Trophoblast cell (in vitro differentiated cells and primary cell): ENCODE measurements at regions not wholly inside any gene's neighbourhood (a gene's known extent, or its start where the extent isn't known, plus 50 kb on each side); places are given as distances from the start of the nearest gene placed in this dataset.

Experiments used
- DNase-seq, 2 donors: peaks; one replicate each; pipeline ENCODE4 v3.0.0-alpha.2; 2016
- H2AFZ ChIP-seq: 2 replicates; pipeline ENCODE4 v1.6.1; 2013; ENCODE audit warnings: low read length, moderate library complexity, mild to moderate bottlenecking; ENCODE audit not compliant: insufficient read depth, poor library complexity
- H2AK5ac ChIP-seq: 2 replicates; pipeline ENCODE4 v1.6.1; 2013; ENCODE audit warnings: mild to moderate bottlenecking, low read length
- H2BK120ac ChIP-seq: 2 replicates; pipeline ENCODE4 v1.6.1; 2013; ENCODE audit warnings: low read length, mild to moderate bottlenecking, moderate library complexity; ENCODE audit not compliant: insufficient read depth, poor library complexity
- H2BK12ac ChIP-seq: 2 replicates; pipeline ENCODE4 v1.6.1; 2013; ENCODE audit warnings: mild to moderate bottlenecking, low read length, moderate library complexity
- H2BK5ac ChIP-seq: 2 replicates; pipeline ENCODE4 v1.6.1; 2013; ENCODE audit warnings: low read length, low read depth, moderate library complexity, mild to moderate bottlenecking; ENCODE audit not compliant: poor library complexity
- H3K14ac ChIP-seq: 2 replicates; pipeline ENCODE4 v1.6.1; 2013; ENCODE audit warnings: mild to moderate bottlenecking, low read length
- H3K18ac ChIP-seq: 2 replicates; pipeline ENCODE4 v1.6.1; 2013; ENCODE audit warnings: mild to moderate bottlenecking, low read length
- H3K23ac ChIP-seq: 2 replicates; pipeline ENCODE4 v1.6.1; 2013; ENCODE audit warnings: low read length
- H3K27ac ChIP-seq: 2 replicates; pipeline ENCODE4 v1.5.1; 2013; ENCODE audit warnings: low read depth, mild to moderate bottlenecking, inconsistent platforms, low read length, moderate library complexity
- H3K27me3 ChIP-seq: 2 replicates; pipeline ENCODE4 v1.6.1; 2013; ENCODE audit warnings: inconsistent platforms, mild to moderate bottlenecking, low read length, moderate library complexity; ENCODE audit not compliant: insufficient read depth
- H3K36me3 ChIP-seq, 2 experiments: 1 replicate in 1 of 2; 2 replicates in 1 of 2; pipeline ENCODE4 v1.6.1; 2013; ENCODE audit warnings: low read length in 2 of 2, mild to moderate bottlenecking in 2 of 2, moderate library complexity in 1 of 2; ENCODE audit not compliant: insufficient read depth in 2 of 2, control insufficient read depth in 1 of 2
- H3K4ac ChIP-seq: 2 replicates; pipeline ENCODE4 v1.6.1; 2013; ENCODE audit warnings: low read depth, mild to moderate bottlenecking, low read length, moderate library complexity
- H3K4me1 ChIP-seq, 2 experiments: 1 replicate in 1 of 2; 2 replicates in 1 of 2; pipeline ENCODE4 v1.6.1; 2013; ENCODE audit warnings: low read length in 2 of 2, mild to moderate bottlenecking in 2 of 2, moderate library complexity in 1 of 2; ENCODE audit not compliant: insufficient read depth in 2 of 2, control insufficient read depth in 1 of 2
- H3K4me2 ChIP-seq: 2 replicates; pipeline ENCODE4 v1.6.1; 2013; ENCODE audit warnings: inconsistent platforms, mild to moderate bottlenecking, low read length, moderate library complexity
- H3K4me3 ChIP-seq: 2 replicates; pipeline ENCODE4 v1.5.1; 2013; ENCODE audit warnings: mild to moderate bottlenecking, low read depth, low read length, inconsistent platforms
- H3K79me1 ChIP-seq: one replicate; pipeline ENCODE4 v1.6.1; 2013; ENCODE audit warnings: low read length
- H3K79me2 ChIP-seq: 2 replicates; pipeline ENCODE4 v1.6.1; 2013; ENCODE audit warnings: low read length, mild to moderate bottlenecking; ENCODE audit not compliant: control insufficient read depth, insufficient read depth, poor library complexity
- H3K9ac ChIP-seq: 2 replicates; pipeline ENCODE4 v1.6.1; 2013; ENCODE audit warnings: mild to moderate bottlenecking, low read length
- H3K9me3 ChIP-seq: 2 replicates; pipeline ENCODE4 v1.6.1; 2013; ENCODE audit warnings: low read depth, mild to moderate bottlenecking, control low read depth, inconsistent platforms, low read length; ENCODE audit not compliant: insufficient read depth
- H4K12ac ChIP-seq: 2 replicates; pipeline ENCODE4 v1.6.1; 2013; ENCODE audit warnings: low read depth, mild to moderate bottlenecking, low read length, moderate library complexity
- H4K8ac ChIP-seq: 2 replicates; pipeline ENCODE4 v1.6.1; 2013; ENCODE audit warnings: low read depth, mild to moderate bottlenecking, low read length, moderate library complexity
- H4K91ac ChIP-seq: one replicate; pipeline ENCODE4 v1.6.1; 2013; ENCODE audit warnings: low read depth, mild to moderate bottlenecking, low read length, moderate library complexity
- WGBS: extraction: QIAGEN DNeasy Blood & Tissue Kit; methylation state at CpG from one replicate; pipeline ENCODE4 v1.1.7; 2013; ENCODE audit warnings: missing lambda C conversion rate; ENCODE audit not compliant: insufficient read length, insufficient coverage; ENCODE audit errors: extremely low coverage; 5-methylcytosine and 5-hydroxymethylcytosine counted together

DNA sequence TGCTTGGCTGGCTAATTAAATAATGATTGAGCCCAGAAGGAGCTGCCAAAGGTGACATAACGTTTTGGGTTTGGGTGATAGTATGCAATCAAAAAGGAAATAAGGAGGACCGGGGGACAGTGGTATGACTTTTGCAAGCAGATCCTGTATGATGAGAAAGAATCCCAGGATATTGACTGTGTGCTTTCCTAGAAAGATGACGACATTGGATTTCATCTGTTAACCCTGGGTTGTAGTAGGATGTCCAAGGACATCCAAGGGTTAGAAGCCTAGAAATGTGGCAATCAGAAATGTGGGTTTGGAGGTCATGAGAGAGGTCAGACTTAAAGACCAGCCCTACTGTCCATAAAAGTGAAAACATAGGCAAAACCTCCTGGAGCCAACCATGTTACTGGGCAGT is 50.3 kb upstream of the HMHB1 start:
- Histone ChIP-seq H3K79me2 (no peaks in the 10 kb centered on the region), H2AFZ (no peak overlapping the region), H4K91ac (no peak overlapping the region), H4K12ac (no peak overlapping the region), H3K4me3 (no peak overlapping the region), H2BK120ac (no peak overlapping the region), H3K23ac (no peak overlapping the region), H3K4me1 (no peaks in the 10 kb centered on the region), H3K9ac (no peak overlapping the region), H2BK5ac (no peak overlapping the region), H3K36me3 (no peaks in the 10 kb centered on the region), H3K9me3 (no peaks in the 10 kb centered on the region), H3K4ac (no peak overlapping the region), H3K79me1 (no peaks in the 10 kb centered on the region), H2BK12ac (no peak overlapping the region), H2AK5ac (no peak overlapping the region), H3K4me2 (no peak overlapping the region), H3K18ac (no peak overlapping the region), H3K27ac (no peak overlapping the region), H4K8ac (no peak overlapping the region), H3K27me3 (no peaks in the 10 kb centered on the region), H3K14ac (no peak overlapping the region)
- DNase-seq, result no peak
- WGBS, result no CpG with 5 or more reads among the region's 3 CpGs

DNA sequence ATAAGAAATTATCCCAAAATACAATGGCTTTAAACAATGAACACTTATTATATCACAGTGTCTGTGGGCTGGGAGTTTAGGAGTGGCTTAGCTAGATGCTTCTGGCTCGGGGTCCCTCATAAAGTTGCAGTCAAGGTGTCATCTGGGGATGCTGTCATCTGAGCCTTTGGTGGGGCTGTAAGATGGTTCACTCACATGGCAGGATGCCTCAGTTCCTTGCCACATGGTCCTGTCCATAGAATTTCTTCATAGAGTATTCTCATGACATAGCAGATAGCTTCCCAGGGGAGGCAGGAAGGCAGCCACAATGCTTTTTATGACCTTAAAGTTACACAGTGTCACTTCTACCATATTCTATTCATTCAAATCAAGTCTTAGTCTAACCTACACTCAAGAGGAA is 51.2 kb upstream of the HMHB1 start:
- Histone ChIP-seq H3K4me2 (no peak overlapping the region), H3K79me1 (no peaks in the 10 kb centered on the region), H3K23ac (no peak overlapping the region), H4K8ac (no peak overlapping the region), H3K18ac (no peak overlapping the region), H3K27ac (no peak overlapping the region), H3K4me1 (no peaks in the 10 kb centered on the region), H3K4me3 (no peak overlapping the region), H3K79me2 (no peaks in the 10 kb centered on the region), H3K27me3 (no peaks in the 10 kb centered on the region), H3K14ac (no peak overlapping the region), H4K91ac (no peak overlapping the region), H3K9me3 (no peaks in the 10 kb centered on the region), H2BK120ac (no peak overlapping the region), H2AK5ac (no peak overlapping the region), H2BK5ac (no peak overlapping the region), H2AFZ (no peak overlapping the region), H4K12ac (no peak overlapping the region), H2BK12ac (no peak overlapping the region), H3K4ac (no peak overlapping the region), H3K9ac (no peak overlapping the region), H3K36me3 (no peaks in the 10 kb centered on the region)
- DNase-seq, result no peak
- WGBS, result no CpG with 5 or more reads among the region's 1 CpG

DNA sequence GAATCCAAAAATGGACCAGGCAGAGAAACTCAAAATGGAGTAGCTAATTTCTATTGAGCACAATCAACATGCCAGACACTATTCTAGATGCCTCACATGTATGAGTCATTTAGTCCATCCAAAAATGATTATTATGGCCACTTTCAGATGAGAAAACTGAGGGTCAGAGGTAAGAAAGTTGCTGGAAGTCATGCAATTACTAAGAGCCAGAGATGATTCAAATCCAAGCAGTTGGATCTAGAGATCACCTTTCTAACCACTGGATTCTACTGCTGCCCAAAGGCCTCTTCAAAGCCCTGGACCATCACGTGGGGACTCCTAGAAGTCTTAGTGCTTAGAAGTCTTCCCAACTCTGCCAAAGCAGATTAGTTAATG is 51.8 kb upstream of the HMHB1 start:
- Histone ChIP-seq H2BK12ac (no peak overlapping the region), H2AK5ac (no peak overlapping the region), H3K27me3 (no peaks in the 10 kb centered on the region), H3K4me3 (no peak overlapping the region), H3K79me1 (no peaks in the 10 kb centered on the region), H3K23ac (no peak overlapping the region), H2BK120ac (no peak overlapping the region), H3K79me2 (no peaks in the 10 kb centered on the region), H3K4ac (no peak overlapping the region), H3K36me3 (no peaks in the 10 kb centered on the region), H3K9me3 (no peaks in the 10 kb centered on the region), H3K9ac (no peak overlapping the region), H3K4me1 (no peaks in the 10 kb centered on the region), H4K91ac (no peak overlapping the region), H3K14ac (no peak overlapping the region), H2BK5ac (no peak overlapping the region), H3K4me2 (no peak overlapping the region), H2AFZ (no peak overlapping the region), H3K18ac (no peak overlapping the region), H4K12ac (no peak overlapping the region), H3K27ac (no peak overlapping the region), H4K8ac (no peak overlapping the region)
- DNase-seq, result no peak
- no CpG with 5 or more reads among the region's 1 CpG for WGBS

DNA sequence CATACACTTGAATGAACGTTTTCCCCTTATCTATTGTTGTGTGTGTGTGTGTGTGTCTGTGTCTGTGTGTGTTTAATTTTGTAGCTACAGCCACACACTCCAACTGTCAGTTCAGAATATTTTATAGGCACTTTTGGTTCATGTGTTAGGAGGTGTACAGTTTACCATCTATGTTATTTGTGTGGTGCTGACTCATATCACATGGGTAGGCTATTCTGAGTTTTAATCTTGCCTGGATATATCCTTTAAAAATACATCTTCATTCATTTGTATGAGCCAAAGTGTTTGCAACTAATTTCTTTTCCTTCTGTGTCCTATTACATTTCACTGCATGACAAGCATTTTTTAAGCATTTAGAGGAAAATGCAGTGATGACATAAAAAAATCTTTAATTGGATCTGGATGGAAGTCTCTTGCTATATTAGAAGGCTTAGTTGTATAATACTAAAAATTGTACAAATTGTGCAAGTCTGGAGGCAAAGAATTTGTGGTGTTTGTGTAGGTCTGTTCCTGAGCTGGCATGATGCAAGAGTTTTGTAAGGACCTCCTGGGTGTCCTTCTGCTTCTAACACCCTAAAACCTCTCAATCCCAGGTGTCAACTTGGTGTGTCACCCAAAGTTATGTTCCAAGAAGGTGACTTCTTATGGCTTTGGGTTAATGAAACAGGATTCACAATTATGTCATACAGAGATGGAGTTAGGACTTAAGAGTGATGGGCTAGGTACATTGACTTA is 52.4 kb upstream of the HMHB1 start:
- Histone ChIP-seq H3K4me2 (no peak overlapping the region), H3K4me3 (no peak overlapping the region), H3K18ac (no peak overlapping the region), H3K79me2 (no peaks in the 10 kb centered on the region), H2BK120ac (no peak overlapping the region), H3K36me3 (no peaks in the 10 kb centered on the region), H3K27ac (no peak overlapping the region), H4K91ac (no peak overlapping the region), H3K79me1 (no peaks in the 10 kb centered on the region), H2AFZ (no peak overlapping the region), H2BK12ac (no peak overlapping the region), H3K4me1 (no peaks in the 10 kb centered on the region), H4K12ac (no peak overlapping the region), H2BK5ac (no peak overlapping the region), H3K9me3 (no peaks in the 10 kb centered on the region), H3K23ac (no peak overlapping the region), H2AK5ac (no peak overlapping the region), H3K9ac (no peak overlapping the region), H4K8ac (no peak overlapping the region), H3K14ac (no peak overlapping the region), H3K27me3 (no peaks in the 10 kb centered on the region), H3K4ac (no peak overlapping the region)
- WGBS, result no CpG with 5 or more reads among the region's 1 CpG
- DNase-seq, result no peak
